ENCODE measurements at regions not wholly inside any gene's neighbourhood (a gene's known extent, or its start where the extent isn't known, plus 50 kb on each side); places are given as distances from the start of the nearest gene placed in this dataset.

DNA sequence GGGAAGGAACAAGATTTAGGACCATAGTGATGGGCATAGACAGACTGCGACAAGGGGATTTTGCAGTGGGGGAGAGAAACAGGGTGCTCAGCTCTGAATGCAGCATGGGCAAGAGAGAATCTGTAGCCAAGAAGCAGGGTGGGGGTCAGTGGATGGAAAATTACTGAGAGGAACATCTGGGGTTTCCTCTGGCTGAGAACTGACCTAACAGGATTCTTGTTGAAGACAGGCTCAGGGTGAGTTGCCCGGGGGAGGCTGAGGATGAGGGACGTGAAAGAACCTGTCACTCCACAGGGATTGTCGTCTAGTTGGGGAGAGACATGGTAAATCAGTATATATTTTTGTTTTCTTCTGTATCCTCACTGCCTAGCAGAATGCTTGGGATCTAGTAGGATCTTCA, 118.7 kb upstream of the PEG3 start:
- TF ChIP-seq CTCF (IDR thresholded peaks at IDR 0.05) (no peak), POLR2A (IDR thresholded peaks at IDR 0.05) (no peak)

Data from adrenal gland (tissue), 5 donors.